CD4-positive, alpha-beta memory T cell (primary cell): ENCODE measurements at regions not wholly inside any gene's neighbourhood (a gene's known extent, or its start where the extent isn't known, plus 50 kb on each side); places are given as distances from the start of the nearest gene placed in this dataset.

Experiments used
- CTCF ChIA-PET: fragments of 350-600 bp; sonication (Branson Sonifier 250); formaldehyde crosslinking; loops from one replicate; lab custom pipeline; 2021; ENCODE audit warnings: inconsistent platforms; ENCODE audit not compliant: partially characterized antibody; lab: Charles Lee
- POLR2A ChIA-PET: fragments of 350-600 bp; sonication (Branson Sonifier 250); formaldehyde crosslinking; loops from one replicate; lab custom pipeline; 2021; ENCODE audit not compliant: partially characterized antibody; lab: Charles Lee
- DNase-seq, 5 donors: peaks; one replicate each; pipeline versions ENCODE4 v3.0.0 to v3.0.0-alpha.2; 2020 to 2022; ENCODE audit warnings: mixed read lengths in 1 of 5
- H3K27ac ChIP-seq: one replicate; pipeline ENCODE4 v1.7.0; 2013; ENCODE audit warnings: low read depth, low read length
- H3K27me3 ChIP-seq: 2 replicates; pipeline ENCODE4 v1.7.0; 2013; ENCODE audit warnings: mild to moderate bottlenecking, low read length, moderate library complexity; ENCODE audit not compliant: insufficient read depth
- H3K36me3 ChIP-seq: 2 replicates; pipeline ENCODE4 v1.7.0; 2013; ENCODE audit warnings: mild to moderate bottlenecking, low read length, moderate library complexity; ENCODE audit not compliant: insufficient read depth
- H3K4me1 ChIP-seq: 2 replicates; pipeline ENCODE4 v1.7.0; 2013; ENCODE audit warnings: mild to moderate bottlenecking, low read length, moderate library complexity; ENCODE audit not compliant: insufficient read depth
- H3K4me3 ChIP-seq, 2 donors: one replicate each; pipeline ENCODE4 v1.7.0; 2013; ENCODE audit warnings: low read length in 2 of 2, mild to moderate bottlenecking in 1 of 2
- H3K9me3 ChIP-seq, 2 donors: one replicate each; pipeline ENCODE4 v1.7.0; 2013; ENCODE audit warnings: low read length in 2 of 2, control low read depth in 1 of 2; ENCODE audit not compliant: control insufficient read depth in 1 of 2
- H3K27ac Mint-ChIP-seq, 7 donors: one replicate each; pipeline ENCODE4 v1.8.0; 2020 to 2021; ENCODE audit warnings: mixed read lengths in 7 of 7, mild to moderate bottlenecking in 6 of 7, inconsistent platforms in 3 of 7, moderate library complexity in 3 of 7
- H3K27me3 Mint-ChIP-seq, 2 donors: one replicate each; pipeline ENCODE4 v1.8.0; 2020 to 2021; ENCODE audit warnings: mixed read lengths in 2 of 2
- H3K36me3 Mint-ChIP-seq, 2 donors: one replicate each; pipeline ENCODE4 v1.8.0; 2020 to 2021; ENCODE audit warnings: mixed read lengths in 2 of 2, inconsistent platforms in 1 of 2, mild to moderate bottlenecking in 1 of 2
- H3K4me1 Mint-ChIP-seq, 4 donors: one replicate each; pipeline ENCODE4 v1.8.0; 2020 to 2021; ENCODE audit warnings: mixed read lengths in 4 of 4, mild to moderate bottlenecking in 1 of 4
- H3K4me3 Mint-ChIP-seq, 8 donors: one replicate each; pipeline ENCODE4 v1.8.0; 2020 to 2021; ENCODE audit warnings: mixed read lengths in 8 of 8, mild to moderate bottlenecking in 7 of 8, moderate library complexity in 6 of 8, inconsistent platforms in 3 of 8
- H3K9me3 Mint-ChIP-seq, 8 donors: one replicate each; pipeline ENCODE4 v1.8.0; 2020 to 2021; ENCODE audit warnings: mixed read lengths in 8 of 8, mild to moderate bottlenecking in 5 of 8, inconsistent platforms in 3 of 8, moderate library complexity in 1 of 8
- intact Hi-C: fragments of 100-400 bp; cut with micrococcal nuclease; formaldehyde crosslinking; loops from one replicate; pipeline ENCODE4 v1.15.1; 2023

DNA sequence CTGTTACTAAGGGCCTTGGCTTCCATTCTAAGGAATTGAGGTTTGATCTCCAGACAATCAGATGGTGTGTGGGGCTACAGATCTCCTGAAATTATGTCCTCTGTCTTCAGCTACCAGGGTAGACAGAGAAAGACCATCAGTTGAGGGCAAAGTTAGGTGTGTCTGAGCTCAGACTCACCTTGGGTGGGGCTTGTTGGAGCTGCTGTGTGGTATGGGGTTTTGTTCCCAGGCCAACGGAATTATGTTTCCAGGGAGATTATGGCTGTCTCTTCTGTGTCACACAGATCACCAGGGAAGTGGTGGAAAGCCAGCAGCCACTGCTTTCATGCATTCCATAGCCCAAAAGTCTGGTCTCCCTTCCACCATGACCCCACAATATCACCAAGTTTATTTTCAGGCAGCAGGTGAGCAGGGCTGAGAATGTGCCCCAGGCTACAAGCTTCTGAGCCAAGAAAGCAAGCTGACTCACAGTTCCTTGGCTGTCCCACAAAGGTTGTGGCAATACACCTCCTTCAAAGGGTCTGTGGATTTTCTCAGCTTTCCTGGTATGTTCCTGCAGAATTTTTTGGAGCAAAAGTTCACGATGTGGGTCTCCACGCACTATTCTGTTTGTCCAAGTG is 714.9 kb downstream of the LUZP2 start:
- POLR2A ChIA-PET: no interaction called here

DNA sequence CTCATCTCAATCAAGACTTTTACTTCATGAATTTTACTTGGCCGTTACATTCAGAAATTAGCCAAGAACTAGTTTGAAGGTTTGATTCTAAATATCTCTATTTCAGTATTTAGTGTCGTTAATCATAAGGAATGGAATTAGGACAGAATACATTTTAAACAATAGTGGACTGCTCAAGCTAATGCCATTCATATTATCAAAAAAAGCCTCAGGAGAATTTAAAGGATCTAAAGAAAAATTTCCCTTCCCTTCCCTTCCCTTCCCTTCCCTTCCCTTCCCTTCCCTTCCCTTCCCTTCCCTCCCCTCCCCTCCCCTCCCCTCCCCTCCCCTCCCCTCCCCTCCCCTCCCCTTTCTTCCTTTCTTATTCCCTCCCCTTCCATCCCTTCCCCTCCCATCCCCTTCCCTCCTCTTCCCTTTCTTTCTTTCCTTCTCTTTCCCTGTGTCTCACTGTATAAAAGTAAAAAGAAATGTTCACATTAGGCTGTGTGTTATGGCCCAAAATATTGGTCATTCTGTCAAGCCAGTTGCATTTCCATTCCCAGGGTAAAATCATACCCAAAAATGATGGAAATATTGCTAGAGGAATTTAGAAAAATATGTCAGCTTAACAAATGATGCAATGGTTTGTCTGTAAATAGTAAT is 717.8 kb downstream of the LUZP2 start:
- peaks cover 0 to 4% of the 10 kb centered on the region in 2 donors for H3K9me3 ChIP-seq
- CTCF ChIA-PET: no interaction called here
- H3K4me3 Mint-ChIP-seq: no peak overlapping the region

More for the DNA sequence above, 714.9 kb downstream of the LUZP2 start:
- peaks cover 0 to 4% of the 10 kb centered on the region in 2 donors for H3K9me3 ChIP-seq
- Mint-ChIP-seq H3K4me3 (no peak overlapping the region), H3K27ac (no peak overlapping the region), H3K36me3 (no peaks in the 10 kb centered on the region), H3K27me3 (no peaks in the 10 kb centered on the region), H3K9me3 (peaks cover 2 to 31% (median 15%) of the 10 kb centered on the region in 8 donors), H3K4me1 (no peaks in the 10 kb centered on the region)
- no peak overlapping the region for H3K4me3 ChIP-seq
- no peaks in the 10 kb centered on the region for H3K36me3 ChIP-seq
- no peaks in the 10 kb centered on the region for H3K4me1 ChIP-seq
- no peaks in the 10 kb centered on the region for H3K27me3 ChIP-seq
- intact Hi-C loops: no loop called here
- DNase-seq: no peak
- CTCF ChIA-PET: no interaction called here
- no peak overlapping the region for H3K27ac ChIP-seq

DNA sequence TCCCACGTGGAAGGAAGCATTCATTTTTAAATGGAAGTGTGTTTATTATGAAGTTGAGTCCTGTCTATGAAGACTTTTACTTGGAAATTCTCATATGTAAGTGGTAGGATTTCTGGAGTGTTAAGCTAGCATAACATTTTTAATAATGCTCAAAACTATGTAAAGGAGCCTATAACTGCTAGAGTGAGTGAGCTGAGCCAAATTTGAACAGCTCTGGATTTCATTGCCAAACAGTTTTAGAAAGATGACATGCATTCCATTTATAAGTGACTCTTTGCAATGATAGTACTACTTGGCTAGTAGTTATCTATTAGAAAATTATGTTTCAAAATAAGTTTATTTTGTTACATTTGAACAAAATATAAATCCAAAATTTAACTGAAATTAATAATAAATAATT is 721.2 kb downstream of the LUZP2 start:
- H3K27ac ChIP-seq: no peak overlapping the region
- H3K36me3 ChIP-seq: no peaks in the 10 kb centered on the region
- no peak overlapping the region for H3K27ac Mint-ChIP-seq
- H3K4me3 ChIP-seq: no peak overlapping the region
- no peaks in the 10 kb centered on the region for H3K4me1 ChIP-seq
- ChIA-PET CTCF (no interaction called here), POLR2A (no interaction called here)
- no peaks in the 10 kb centered on the region for H3K27me3 Mint-ChIP-seq
- no peaks in the 10 kb centered on the region for H3K9me3 ChIP-seq
- H3K4me3 Mint-ChIP-seq: no peak overlapping the region
- H3K27me3 ChIP-seq: no peaks in the 10 kb centered on the region
- no peaks in the 10 kb centered on the region for H3K4me1 Mint-ChIP-seq
- intact Hi-C loops: no loop called here
- DNase-seq: no peak
- no peaks in the 10 kb centered on the region for H3K36me3 Mint-ChIP-seq
- H3K9me3 Mint-ChIP-seq: peaks cover 0 to 21% (median 9%) of the 10 kb centered on the region in 8 donors

More for the DNA sequence above, 717.8 kb downstream of the LUZP2 start:
- Mint-ChIP-seq H3K9me3 (peaks cover 0 to 29% (median 11%) of the 10 kb centered on the region in 8 donors), H3K27me3 (no peaks in the 10 kb centered on the region), H3K36me3 (no peaks in the 10 kb centered on the region), H3K4me1 (no peaks in the 10 kb centered on the region), H3K27ac (no peak overlapping the region)
- intact Hi-C loops: no loop called here
- no peaks in the 10 kb centered on the region for H3K27me3 ChIP-seq
- no peak for DNase-seq
- H3K27ac ChIP-seq: no peak overlapping the region
- no peaks in the 10 kb centered on the region for H3K36me3 ChIP-seq
- no peak overlapping the region for H3K4me3 ChIP-seq
- H3K4me1 ChIP-seq: no peaks in the 10 kb centered on the region
- POLR2A ChIA-PET: no interaction called here

DNA sequence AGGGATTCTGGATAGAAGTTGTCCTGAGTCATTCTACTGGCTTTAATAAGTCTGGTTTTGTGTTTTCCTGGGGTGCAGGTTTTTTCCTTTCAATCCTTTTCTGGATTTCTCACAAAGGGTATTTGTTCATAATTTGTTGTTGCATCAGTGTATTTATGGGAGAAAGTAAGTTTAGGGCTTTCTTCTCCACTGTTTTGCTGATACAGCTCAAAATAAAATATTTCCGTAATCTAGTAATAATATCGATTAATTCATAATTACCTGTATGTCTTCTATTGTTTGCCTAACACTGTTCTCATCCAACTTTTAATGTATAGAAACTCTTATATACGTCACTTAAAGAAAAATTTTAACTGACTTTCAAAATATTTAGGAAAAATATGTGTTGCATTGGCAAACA is 728.2 kb downstream of the LUZP2 start:
- DNase-seq: no peak
- no peaks in the 10 kb centered on the region for H3K27me3 ChIP-seq
- ChIA-PET CTCF (no interaction called here), POLR2A (no interaction called here)
- H3K27ac ChIP-seq: no peak overlapping the region
- no peaks in the 10 kb centered on the region for H3K27me3 Mint-ChIP-seq
- no peaks in the 10 kb centered on the region for H3K9me3 ChIP-seq
- no peaks in the 10 kb centered on the region for H3K4me1 Mint-ChIP-seq
- H3K4me1 ChIP-seq: no peaks in the 10 kb centered on the region
- no peak overlapping the region for H3K4me3 ChIP-seq
- no peak overlapping the region for H3K27ac Mint-ChIP-seq
- H3K36me3 Mint-ChIP-seq: no peaks in the 10 kb centered on the region
- H3K4me3 Mint-ChIP-seq: no peak overlapping the region
- H3K36me3 ChIP-seq: no peaks in the 10 kb centered on the region
- intact Hi-C loops: no loop called here
- peaks cover 3 to 36% (median 11%) of the 10 kb centered on the region in 8 donors for H3K9me3 Mint-ChIP-seq

DNA sequence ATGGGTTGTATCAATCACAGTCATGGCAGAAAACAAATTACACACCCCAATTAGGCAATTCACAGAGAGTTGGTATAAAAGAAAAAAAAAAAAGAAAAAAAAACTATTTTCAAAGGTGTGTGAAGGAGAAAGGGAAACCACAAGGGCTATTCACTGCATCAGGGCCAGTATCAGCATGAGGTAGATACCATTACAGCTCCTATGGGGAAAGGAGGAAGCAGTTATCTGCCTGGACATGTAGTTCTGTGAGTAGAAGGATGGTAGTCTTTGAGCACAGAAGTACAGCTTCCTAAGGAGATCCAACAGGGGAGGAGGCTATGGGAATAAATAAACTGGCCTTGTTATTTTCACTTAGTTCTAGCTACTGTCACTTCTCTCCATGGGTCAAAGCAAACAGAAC is 746.1 kb downstream of the LUZP2 start:
- H3K9me3 Mint-ChIP-seq: peaks cover 0 to 19% (median 14%) of the 10 kb centered on the region in 8 donors
- Histone ChIP-seq H3K36me3 (no peaks in the 10 kb centered on the region), H3K4me1 (no peaks in the 10 kb centered on the region), H3K9me3 (peaks cover 0 to 7% of the 10 kb centered on the region in 2 donors), H3K27ac (no peak overlapping the region), H3K27me3 (no peaks in the 10 kb centered on the region), H3K4me3 (no peak overlapping the region)
- H3K4me1 Mint-ChIP-seq: no peaks in the 10 kb centered on the region
- ChIA-PET POLR2A (no interaction called here), CTCF (no interaction called here)
- no peak overlapping the region for H3K27ac Mint-ChIP-seq
- H3K36me3 Mint-ChIP-seq: no peaks in the 10 kb centered on the region
- intact Hi-C loops: no loop called here
- no peak overlapping the region for H3K4me3 Mint-ChIP-seq
- H3K27me3 Mint-ChIP-seq: no peaks in the 10 kb centered on the region
- no peak for DNase-seq

DNA sequence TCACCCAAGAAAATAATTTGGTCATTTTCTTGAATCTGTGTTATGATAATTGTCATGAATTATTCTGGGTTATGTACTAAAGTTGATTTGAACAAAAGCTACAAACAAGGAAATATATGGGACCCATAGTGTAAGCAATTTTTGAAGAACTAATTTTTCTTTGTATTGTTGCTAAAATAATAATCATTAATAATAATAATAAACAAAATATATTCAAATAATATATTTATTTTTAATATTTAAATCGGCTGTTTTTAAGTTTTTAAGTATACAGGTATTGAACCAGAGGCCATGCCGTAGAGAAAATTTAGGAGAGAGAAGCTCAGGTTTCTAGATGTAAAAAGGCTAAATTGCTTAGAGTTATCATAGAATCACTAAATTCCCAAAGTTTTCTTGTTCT is 747.3 kb downstream of the LUZP2 start:
- H3K9me3 ChIP-seq: peaks cover 0 to 7% of the 10 kb centered on the region in 2 donors
- no peak overlapping the region for H3K27ac Mint-ChIP-seq
- no peaks in the 10 kb centered on the region for H3K4me1 ChIP-seq
- H3K9me3 Mint-ChIP-seq: peaks cover 0 to 23% (median 13%) of the 10 kb centered on the region in 8 donors
- H3K4me1 Mint-ChIP-seq: no peaks in the 10 kb centered on the region
- no peak overlapping the region for H3K4me3 Mint-ChIP-seq
- ChIA-PET POLR2A (no interaction called here), CTCF (no interaction called here)
- no peaks in the 10 kb centered on the region for H3K36me3 ChIP-seq
- intact Hi-C loops: no loop called here
- no peaks in the 10 kb centered on the region for H3K27me3 ChIP-seq
- no peak overlapping the region for H3K27ac ChIP-seq
- H3K4me3 ChIP-seq: no peak overlapping the region
- H3K36me3 Mint-ChIP-seq: no peaks in the 10 kb centered on the region
- no peaks in the 10 kb centered on the region for H3K27me3 Mint-ChIP-seq
- no peak for DNase-seq

DNA sequence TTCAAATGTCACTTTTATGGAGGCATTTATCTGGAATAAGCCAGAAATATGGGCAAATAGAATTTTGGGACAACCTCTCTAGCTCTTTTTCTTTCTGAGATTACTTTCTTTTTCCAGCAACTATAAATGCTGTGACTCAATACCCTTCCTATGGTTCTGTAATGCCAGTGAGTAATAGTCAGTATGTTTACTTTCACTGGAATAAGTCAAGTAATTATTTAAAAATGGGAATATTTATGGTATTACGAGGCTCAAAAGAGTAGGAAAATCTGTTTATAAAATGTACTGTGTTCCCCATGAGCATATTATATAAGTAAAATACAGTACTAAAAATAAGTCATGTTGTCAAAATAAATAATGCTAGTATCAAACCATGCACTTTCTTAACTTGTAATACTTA is 750.5 kb downstream of the LUZP2 start:
- H3K4me1 Mint-ChIP-seq: no peaks in the 10 kb centered on the region

More for the DNA sequence above, 750.5 kb downstream of the LUZP2 start:
- Histone ChIP-seq H3K4me3 (no peak overlapping the region), H3K27me3 (no peaks in the 10 kb centered on the region), H3K9me3 (peaks cover 0 to 7% of the 10 kb centered on the region in 2 donors), H3K36me3 (no peaks in the 10 kb centered on the region), H3K27ac (no peak overlapping the region), H3K4me1 (no peaks in the 10 kb centered on the region)
- no peaks in the 10 kb centered on the region for H3K36me3 Mint-ChIP-seq
- intact Hi-C loops: no loop called here
- no peak for DNase-seq
- no peaks in the 10 kb centered on the region for H3K27me3 Mint-ChIP-seq
- H3K9me3 Mint-ChIP-seq: peaks cover 0 to 18% (median 10%) of the 10 kb centered on the region in 8 donors
- no peak overlapping the region for H3K4me3 Mint-ChIP-seq
- CTCF ChIA-PET: no interaction called here
- no peak overlapping the region for H3K27ac Mint-ChIP-seq
- POLR2A ChIA-PET: no interaction called here
